ENCODE measurements at regions not wholly inside any gene's neighbourhood (a gene's known extent, or its start where the extent isn't known, plus 50 kb on each side); places are given as distances from the start of the nearest gene placed in this dataset.

- no peak for TF ChIP-seq POLR2AphosphoS5 (IDR thresholded peaks at IDR 0.05)
- no peak for TF ChIP-seq POLR2A (IDR thresholded peaks at IDR 0.05)
- TF ChIP-seq CTCF (IDR thresholded peaks at IDR 0.05): no peak
- no peaks in the 10 kb centered on the region for H3K4me1 ChIP-seq (replicated peaks)
- no peaks in the 10 kb centered on the region for H3K27me3 ChIP-seq (replicated peaks; ENCODE audit: insufficient read depth)
- no peak overlapping the region for H3K4me3 ChIP-seq
- intact Hi-C loops (cut with DNase I): no loop called here
- no peak for DNase-seq (ENCODE audit: low spot score)
- H3K36me3 ChIP-seq: no peaks in the 10 kb centered on the region
- no peak overlapping the region for H3K27ac ChIP-seq
- H3K9me3 ChIP-seq: no peaks in the 10 kb centered on the region
Measured at GRCh38 chr4:35644591-35644990, 599.7 kb downstream of the ARAP2 start.

- TF ChIP-seq POLR2AphosphoS5 (IDR thresholded peaks at IDR 0.05): no peak
- TF ChIP-seq POLR2A (IDR thresholded peaks at IDR 0.05): no peak
- Histone ChIP-seq H3K27ac (no peak overlapping the region), H3K4me3 (no peak overlapping the region), H3K27me3 (replicated peaks; ENCODE audit: insufficient read depth) (no peaks in the 10 kb centered on the region), H3K36me3 (no peaks in the 10 kb centered on the region), H3K4me1 (replicated peaks) (no peaks in the 10 kb centered on the region), H3K9me3 (no peaks in the 10 kb centered on the region)
- no peak for DNase-seq (ENCODE audit: low spot score)
- intact Hi-C loops (cut with DNase I): no loop called here
- WGBS: 97% methylated on average over 3 of the region's 3 CpGs
Measured at GRCh38 chr4:35649011-35649410, 595.3 kb downstream of the ARAP2 start.

GRCh38 chr4:35649778-35650177, 594.5 kb downstream of the ARAP2 start:
- no peaks in the 10 kb centered on the region for H3K27me3 ChIP-seq (replicated peaks; ENCODE audit: insufficient read depth)
- TF ChIP-seq POLR2A (IDR thresholded peaks at IDR 0.05): no peak
- TF ChIP-seq POLR2AphosphoS5 (IDR thresholded peaks at IDR 0.05): no peak
- TF ChIP-seq CTCF (IDR thresholded peaks at IDR 0.05): no peak
- no peaks in the 10 kb centered on the region for H3K36me3 ChIP-seq
- H3K9me3 ChIP-seq: no peaks in the 10 kb centered on the region
- no peaks in the 10 kb centered on the region for H3K4me1 ChIP-seq (replicated peaks)
- no peak overlapping the region for H3K4me3 ChIP-seq
- H3K27ac ChIP-seq: no peak overlapping the region
- intact Hi-C loops (cut with DNase I): no loop called here
- DNase-seq (ENCODE audit: low spot score): no peak

GRCh38 chr4:35652197-35652596, 592.1 kb downstream of the ARAP2 start:
- WGBS: 77% methylated on average over 4 of the region's 4 CpGs
- DNase-seq (ENCODE audit: low spot score): no peak
- intact Hi-C loops (cut with DNase I): no loop called here

GRCh38 chr4:35653451-35653850, 590.9 kb downstream of the ARAP2 start:
- intact Hi-C loops (cut with DNase I): no loop called here
- no peak for TF ChIP-seq CTCF (IDR thresholded peaks at IDR 0.05)
- no peak for TF ChIP-seq POLR2AphosphoS5 (IDR thresholded peaks at IDR 0.05)
- TF ChIP-seq POLR2A (IDR thresholded peaks at IDR 0.05): no peak
- Histone ChIP-seq H3K27me3 (replicated peaks; ENCODE audit: insufficient read depth) (no peaks in the 10 kb centered on the region), H3K4me1 (replicated peaks) (no peaks in the 10 kb centered on the region), H3K36me3 (no peaks in the 10 kb centered on the region), H3K9me3 (no peaks in the 10 kb centered on the region), H3K4me3 (no peak overlapping the region), H3K27ac (no peak overlapping the region)
- no peak for DNase-seq (ENCODE audit: low spot score)

More at GRCh38 chr4:35652197-35652596, 592.1 kb downstream of the ARAP2 start:
- Histone ChIP-seq H3K4me3 (no peak overlapping the region), H3K36me3 (no peaks in the 10 kb centered on the region), H3K9me3 (no peaks in the 10 kb centered on the region), H3K27ac (no peak overlapping the region), H3K27me3 (replicated peaks; ENCODE audit: insufficient read depth) (no peaks in the 10 kb centered on the region), H3K4me1 (replicated peaks) (no peaks in the 10 kb centered on the region)
- TF ChIP-seq CTCF (IDR thresholded peaks at IDR 0.05): no peak
- no peak for TF ChIP-seq POLR2A (IDR thresholded peaks at IDR 0.05)
- no peak for TF ChIP-seq POLR2AphosphoS5 (IDR thresholded peaks at IDR 0.05)
